Transverse colon (tissue), 4 donors: ENCODE measurements at regions not wholly inside any gene's neighbourhood (a gene's known extent, or its start where the extent isn't known, plus 50 kb on each side); places are given as distances from the start of the nearest gene placed in this dataset.

Source experiments
- DNase-seq: peaks from one replicate; pipeline ENCODE4 v3.0.0-alpha.2; 2019
- H3K27ac ChIP-seq, 4 donors: fragments of 200-600 bp; sonication (generic); 2 replicates each; pipeline ENCODE4 v1.5.1; 2016 to 2018; ENCODE audit warnings: inconsistent platforms in 4 of 4
- H3K27me3 ChIP-seq: fragments of 200-600 bp; sonication (generic); 2 replicates; pipeline ENCODE4 v1.5.1; 2017; ENCODE audit warnings: inconsistent platforms
- H3K36me3 ChIP-seq, 4 donors: fragments of 200-600 bp; sonication (generic); 2 replicates each; pipeline ENCODE4 v1.5.1; 2017 to 2019; ENCODE audit warnings: inconsistent platforms in 4 of 4
- H3K4me1 ChIP-seq, 4 donors: fragments of 200-600 bp; sonication (generic); 2 replicates each; pipeline ENCODE4 v1.5.1; 2017 to 2020; ENCODE audit warnings: inconsistent platforms in 4 of 4
- H3K4me3 ChIP-seq, 4 donors: fragments of 200-600 bp; sonication (generic); 1 replicate in 1 of 4; 2 replicates in 3 of 4; pipeline versions ENCODE4 v1.5.1 to v1.6.1; 2017 to 2019; ENCODE audit warnings: inconsistent platforms in 4 of 4
- H3K9me3 ChIP-seq, 2 donors: fragments of 200-600 bp; sonication (generic); 2 replicates each; pipeline ENCODE4 v1.5.1; 2017 to 2019; ENCODE audit warnings: inconsistent platforms in 2 of 2
- CTCF ChIP-seq, 5 experiments: fragments of 200-600 bp in 3 of 5; fragments of 450-650 bp in 2 of 5; sonication (generic) in 3 of 5; IDR thresholded peaks; 1 replicate in 2 of 5; 2 replicates in 3 of 5; pipeline ENCODE4 v1.5.1; 2016 to 2017; ENCODE audit warnings: antibody characterized with exemption in 5 of 5, inconsistent platforms in 3 of 5, mild to moderate bottlenecking in 2 of 5, moderate library complexity in 1 of 5
- EP300 ChIP-seq: sonication (generic); formaldehyde crosslinking; IDR thresholded peaks from one replicate; pipeline ENCODE4 v1.6.1; 2017; ENCODE audit warnings: antibody characterized with exemption, low read depth
- POLR2A ChIP-seq: fragments of 450-650 bp; IDR thresholded peaks from one replicate; pipeline ENCODE4 v1.6.1; 2016; ENCODE audit warnings: antibody characterized with exemption, mild to moderate bottlenecking, moderate library complexity
- POLR2AphosphoS5 ChIP-seq, 3 donors: sonication (generic); formaldehyde crosslinking; IDR thresholded peaks; one replicate each; pipeline ENCODE4 v1.6.1; 2016; ENCODE audit warnings: antibody characterized with exemption in 3 of 3
- WGBS, 2 donors: methylation state at CpG; one replicate each; pipeline ENCODE4 v1.1.5; 2018; ENCODE audit warnings: low coverage in 1 of 2; 5-methylcytosine and 5-hydroxymethylcytosine counted together
- in situ Hi-C, 4 donors: fragments of 200-750 bp; cut with MboI; loops; one replicate each; pipeline versions ENCODE4 v1.15.0 to v1.15.1; 2017; ENCODE audit warnings: low sequenced_read_pairs in 3 of 4, low pct_ligation_motif_present in 1 of 4, low pct_unique_long_range_greater_than_20kb in 1 of 4
- intact Hi-C: fragments of 100-400 bp; cut with DNase I; formaldehyde crosslinking; loops from one replicate; pipeline ENCODE4 v1.15.1; 2023; ENCODE audit warnings: low total_unique reads

DNA sequence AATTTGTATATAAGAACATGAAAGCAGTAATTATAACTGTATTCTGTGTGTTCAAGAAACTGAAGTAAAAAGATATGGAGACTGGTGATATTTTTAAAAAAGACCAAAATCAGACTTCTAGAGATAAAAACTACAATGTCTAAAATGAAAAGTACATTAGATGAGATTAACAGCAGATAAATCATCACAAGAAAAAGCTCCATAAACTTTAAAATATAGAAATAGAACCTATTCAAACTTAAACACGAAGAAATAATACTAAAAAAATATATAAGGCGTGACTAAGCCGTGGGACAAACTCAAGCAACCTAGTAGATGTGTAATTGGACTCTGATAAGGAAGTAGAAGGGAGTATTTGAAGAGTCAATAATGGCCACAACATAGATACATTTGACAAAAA, 189.1 kb upstream of the ZMIZ1 start:
- TF ChIP-seq EP300 (no peak), POLR2A (no peak), CTCF (IDR thresholded peaks at IDR 0.05) (no peak), POLR2AphosphoS5 (IDR thresholded peaks at IDR 0.05) (no peak)
- peaks cover 4% of the 10 kb centered on the region for H3K27me3 ChIP-seq
- H3K27ac ChIP-seq = no peak overlapping the region
- H3K4me3 ChIP-seq = no peak overlapping the region
- H3K4me1 ChIP-seq = no peaks in the 10 kb centered on the region
- WGBS, 2 donors = 59 to 81% methylated on average over 3 of the region's 3 CpGs
- intact Hi-C loops = no loop called here
- no peak for DNase-seq
- H3K36me3 ChIP-seq = no peaks in the 10 kb centered on the region
- H3K9me3 ChIP-seq = peaks cover 10 to 16% of the 10 kb centered on the region in 2 donors
- in situ Hi-C loops = no loop called here

- Histone ChIP-seq H3K27ac (no peak overlapping the region), H3K27me3 (no peaks in the 10 kb centered on the region), H3K9me3 (peaks cover 9 to 13% of the 10 kb centered on the region in 2 donors), H3K4me1 (no peaks in the 10 kb centered on the region), H3K4me3 (no peak overlapping the region), H3K36me3 (no peaks in the 10 kb centered on the region)
- TF ChIP-seq POLR2A (no peak), EP300 (no peak), POLR2AphosphoS5 (IDR thresholded peaks at IDR 0.05) (no peak), CTCF (IDR thresholded peaks at IDR 0.05) (no peak)
- intact Hi-C loops (no loop called here), in situ Hi-C loops (no loop called here)
- no peak for DNase-seq
Measured at GRCh38 chr10:78886129-78886528, 182.6 kb upstream of the ZMIZ1 start.

GRCh38 chr10:78889536-78890063, 179.2 kb upstream of the ZMIZ1 start:
- DNase-seq = no peak
- TF ChIP-seq CTCF (IDR thresholded peaks at IDR 0.05) (no peak), POLR2AphosphoS5 (IDR thresholded peaks at IDR 0.05) (no peak), POLR2A (no peak), EP300 (no peak)
- intact Hi-C loops (no loop called here), in situ Hi-C loops (no loop called here)
- no peak overlapping the region for H3K27ac ChIP-seq
- no peaks in the 10 kb centered on the region for H3K27me3 ChIP-seq
- H3K9me3 ChIP-seq = peaks cover 9 to 13% of the 10 kb centered on the region in 2 donors
- no peaks in the 10 kb centered on the region for H3K36me3 ChIP-seq
- WGBS, 2 donors = 67 to 88% methylated on average over 1 to 7 of the region's 7 CpGs
- no peak overlapping the region for H3K4me3 ChIP-seq
- H3K4me1 ChIP-seq = no peaks in the 10 kb centered on the region

DNA sequence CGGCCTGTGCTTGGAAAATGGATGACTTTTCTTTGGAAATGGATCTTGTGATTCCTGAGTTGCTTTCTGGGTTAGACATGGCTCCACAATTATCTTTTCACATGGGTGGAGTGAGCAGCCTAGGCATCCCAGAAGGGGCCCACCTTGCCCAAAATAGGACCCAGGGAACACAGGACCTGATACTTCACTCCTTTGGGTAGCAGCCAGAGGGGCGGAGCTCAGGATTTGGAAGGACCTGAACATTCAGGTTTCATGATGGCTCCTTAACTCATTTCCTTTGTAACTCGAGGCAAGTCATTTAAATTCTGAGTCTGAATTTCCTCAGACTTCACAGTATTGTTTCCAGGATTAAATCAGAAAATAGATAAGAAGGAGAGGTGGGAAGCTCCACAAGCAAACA, 178.3 kb upstream of the ZMIZ1 start:
- DNase-seq = no peak
- intact Hi-C loops (no loop called here), in situ Hi-C loops (no loop called here)
- no peak overlapping the region for H3K27ac ChIP-seq
- TF ChIP-seq CTCF (IDR thresholded peaks at IDR 0.05) = no peak
- TF ChIP-seq POLR2A = no peak
- no peak for TF ChIP-seq EP300
- no peak for TF ChIP-seq POLR2AphosphoS5 (IDR thresholded peaks at IDR 0.05)
- H3K4me3 ChIP-seq = no peak overlapping the region
- no peaks in the 10 kb centered on the region for H3K27me3 ChIP-seq
- peaks cover 9 to 11% of the 10 kb centered on the region in 2 donors for H3K9me3 ChIP-seq
- 70 to 80% methylated on average over 1 to 3 of the region's 3 CpGs for WGBS, 2 donors
- no peaks in the 10 kb centered on the region for H3K4me1 ChIP-seq
- no peaks in the 10 kb centered on the region for H3K36me3 ChIP-seq
